Chondrocyte (in vitro differentiated cells): ENCODE measurements at regions not wholly inside any gene's neighbourhood (a gene's known extent, or its start where the extent isn't known, plus 50 kb on each side); places are given as distances from the start of the nearest gene placed in this dataset.

ENCODE experiments used
- DNase-seq: peaks from one replicate; pipeline ENCODE4 v3.0.0; 2021; ENCODE audit warnings: mixed read lengths, low spot score
- H3K27ac Mint-ChIP-seq: one replicate; pipeline ENCODE4 v1.8.0; 2021; ENCODE audit warnings: mild to moderate bottlenecking, moderate library complexity, mixed read lengths; ENCODE audit not compliant: unreplicated experiment
- H3K27me3 Mint-ChIP-seq: 2 replicates; pipeline ENCODE4 v1.8.0; 2021; ENCODE audit warnings: low read depth, mixed read lengths
- H3K36me3 Mint-ChIP-seq: 2 replicates; pipeline ENCODE4 v1.8.0; 2021; ENCODE audit warnings: low read depth, mixed read lengths
- H3K4me1 Mint-ChIP-seq: 2 replicates; pipeline ENCODE4 v1.8.0; 2021; ENCODE audit warnings: low read depth, mild to moderate bottlenecking, mixed read lengths
- H3K4me3 Mint-ChIP-seq: one replicate; pipeline ENCODE4 v1.8.0; 2021; ENCODE audit warnings: mild to moderate bottlenecking, moderate library complexity, mixed read lengths; ENCODE audit not compliant: unreplicated experiment
- H3K9me3 Mint-ChIP-seq: 2 replicates; pipeline ENCODE4 v1.8.0; 2021; ENCODE audit warnings: low read depth, mixed read lengths
- TF ChIP-seq, protein P1 (sequence below): fragments of 200-600 bp; sonication (generic); IDR thresholded peaks from 2 replicates; pipeline ENCODE4 v1.5.0; 2021; ENCODE audit warnings: antibody characterized with exemption, mild to moderate bottlenecking, moderate library complexity

DNA sequence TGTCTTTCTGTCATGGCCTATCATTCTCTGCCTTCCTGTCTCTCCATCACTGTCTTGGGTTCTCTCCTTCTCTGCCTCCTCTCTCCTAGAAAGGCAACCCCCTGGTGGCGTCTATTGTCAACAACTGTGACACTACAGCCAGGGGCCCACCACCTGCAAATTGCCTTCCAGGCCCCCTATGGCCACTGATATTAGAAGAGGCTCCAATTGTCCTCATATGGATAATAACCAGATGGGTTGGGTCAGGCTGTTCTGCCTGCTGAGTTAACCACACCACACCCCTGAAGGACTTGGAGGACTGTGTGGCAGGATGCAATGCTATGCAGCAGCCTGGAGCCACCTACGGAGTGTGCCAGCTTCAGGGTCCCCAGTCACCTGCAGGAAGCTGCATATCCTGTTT lies 665.0 kb downstream of the NTRK3 start:
- H3K4me1 Mint-ChIP-seq, result no peaks in the 10 kb centered on the region
- H3K27ac Mint-ChIP-seq, result no peak overlapping the region

DNA sequence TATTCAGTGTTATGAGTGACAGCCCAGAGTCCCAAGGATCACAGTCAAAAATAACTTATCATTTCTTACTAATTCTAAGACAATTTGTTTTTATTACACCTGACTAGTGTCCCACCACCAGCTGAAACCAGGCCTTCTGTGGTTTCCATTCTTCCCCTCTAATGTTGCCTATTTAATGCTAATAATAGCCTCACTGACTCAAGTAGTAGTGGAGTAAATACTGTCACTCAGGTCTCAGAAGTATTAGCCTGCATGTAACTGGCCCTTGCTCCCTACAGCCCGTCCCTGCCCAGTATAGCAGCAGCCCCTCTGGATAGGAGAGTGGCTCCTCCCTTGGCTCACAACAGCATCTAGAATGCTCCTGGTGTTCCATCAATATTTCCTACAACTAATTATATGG lies 665.5 kb downstream of the NTRK3 start:
- no peaks in the 10 kb centered on the region for H3K27me3 Mint-ChIP-seq
- no peak overlapping the region for H3K27ac Mint-ChIP-seq
- no peak overlapping the region for H3K4me3 Mint-ChIP-seq
- no peak for DNase-seq
- TF ChIP-seq, protein P1, sequence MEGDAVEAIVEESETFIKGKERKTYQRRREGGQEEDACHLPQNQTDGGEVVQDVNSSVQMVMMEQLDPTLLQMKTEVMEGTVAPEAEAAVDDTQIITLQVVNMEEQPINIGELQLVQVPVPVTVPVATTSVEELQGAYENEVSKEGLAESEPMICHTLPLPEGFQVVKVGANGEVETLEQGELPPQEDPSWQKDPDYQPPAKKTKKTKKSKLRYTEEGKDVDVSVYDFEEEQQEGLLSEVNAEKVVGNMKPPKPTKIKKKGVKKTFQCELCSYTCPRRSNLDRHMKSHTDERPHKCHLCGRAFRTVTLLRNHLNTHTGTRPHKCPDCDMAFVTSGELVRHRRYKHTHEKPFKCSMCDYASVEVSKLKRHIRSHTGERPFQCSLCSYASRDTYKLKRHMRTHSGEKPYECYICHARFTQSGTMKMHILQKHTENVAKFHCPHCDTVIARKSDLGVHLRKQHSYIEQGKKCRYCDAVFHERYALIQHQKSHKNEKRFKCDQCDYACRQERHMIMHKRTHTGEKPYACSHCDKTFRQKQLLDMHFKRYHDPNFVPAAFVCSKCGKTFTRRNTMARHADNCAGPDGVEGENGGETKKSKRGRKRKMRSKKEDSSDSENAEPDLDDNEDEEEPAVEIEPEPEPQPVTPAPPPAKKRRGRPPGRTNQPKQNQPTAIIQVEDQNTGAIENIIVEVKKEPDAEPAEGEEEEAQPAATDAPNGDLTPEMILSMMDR, result no peak
- H3K9me3 Mint-ChIP-seq, result peaks cover 5% of the 10 kb centered on the region
- no peaks in the 10 kb centered on the region for H3K36me3 Mint-ChIP-seq
- no peaks in the 10 kb centered on the region for H3K4me1 Mint-ChIP-seq

More for the DNA sequence above, 665.0 kb downstream of the NTRK3 start:
- no peak for DNase-seq
- no peak overlapping the region for H3K4me3 Mint-ChIP-seq
- H3K9me3 Mint-ChIP-seq, result peaks cover 5% of the 10 kb centered on the region
- TF ChIP-seq, protein P1, result no peak
- no peaks in the 10 kb centered on the region for H3K36me3 Mint-ChIP-seq
- no peaks in the 10 kb centered on the region for H3K27me3 Mint-ChIP-seq

DNA sequence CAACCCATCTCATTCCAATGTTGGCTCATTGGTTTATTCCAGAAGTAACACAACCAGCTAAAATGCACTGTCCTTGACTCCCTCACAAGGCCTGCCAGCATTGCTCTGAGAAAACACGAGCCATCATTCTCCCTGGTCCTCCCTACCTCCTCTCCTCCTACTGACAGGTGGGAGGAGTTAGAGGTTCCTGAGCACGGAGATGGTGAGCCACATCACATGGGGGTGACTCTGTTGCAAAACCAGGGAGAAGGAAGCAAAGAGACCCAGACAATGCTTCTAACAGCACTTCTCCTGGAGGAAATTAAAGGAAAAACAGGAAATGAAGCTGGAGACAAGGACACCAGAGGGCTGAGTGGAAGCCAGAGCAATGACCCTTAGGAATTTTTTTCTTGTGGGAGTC lies 667.4 kb downstream of the NTRK3 start:
- H3K36me3 Mint-ChIP-seq, result no peaks in the 10 kb centered on the region
- no peaks in the 10 kb centered on the region for H3K4me1 Mint-ChIP-seq
- TF ChIP-seq, protein P1, result no peak
- no peaks in the 10 kb centered on the region for H3K27me3 Mint-ChIP-seq
- H3K27ac Mint-ChIP-seq, result no peak overlapping the region
- peaks cover 5% of the 10 kb centered on the region for H3K9me3 Mint-ChIP-seq
- DNase-seq, result no peak
- no peak overlapping the region for H3K4me3 Mint-ChIP-seq

DNA sequence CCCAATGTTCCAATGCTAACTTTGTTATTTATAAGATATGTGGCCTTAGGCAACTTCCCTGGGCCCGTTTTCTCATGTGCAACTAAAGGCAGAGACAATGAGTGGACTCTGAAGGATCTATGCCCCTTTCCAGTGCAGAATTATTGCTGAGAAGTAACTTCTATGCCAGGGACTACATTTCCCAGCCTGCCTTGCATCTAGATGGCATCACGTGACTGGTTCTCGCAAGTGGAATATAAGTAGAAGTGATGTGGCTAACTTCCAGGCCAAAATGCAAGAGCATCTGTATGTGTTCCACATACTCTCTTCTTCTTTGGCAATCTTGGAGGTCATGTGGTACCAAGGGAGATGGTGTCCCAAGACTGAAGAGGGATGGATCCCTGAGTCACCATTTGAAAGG lies 674.4 kb downstream of the NTRK3 start:
- no peak overlapping the region for H3K4me3 Mint-ChIP-seq
- H3K9me3 Mint-ChIP-seq, result no peaks in the 10 kb centered on the region
- H3K27ac Mint-ChIP-seq, result no peak overlapping the region
- H3K27me3 Mint-ChIP-seq, result peaks cover 6% of the 10 kb centered on the region
- no peaks in the 10 kb centered on the region for H3K36me3 Mint-ChIP-seq
- TF ChIP-seq, protein P1, result no peak
- H3K4me1 Mint-ChIP-seq, result no peaks in the 10 kb centered on the region
- DNase-seq, result no peak

DNA sequence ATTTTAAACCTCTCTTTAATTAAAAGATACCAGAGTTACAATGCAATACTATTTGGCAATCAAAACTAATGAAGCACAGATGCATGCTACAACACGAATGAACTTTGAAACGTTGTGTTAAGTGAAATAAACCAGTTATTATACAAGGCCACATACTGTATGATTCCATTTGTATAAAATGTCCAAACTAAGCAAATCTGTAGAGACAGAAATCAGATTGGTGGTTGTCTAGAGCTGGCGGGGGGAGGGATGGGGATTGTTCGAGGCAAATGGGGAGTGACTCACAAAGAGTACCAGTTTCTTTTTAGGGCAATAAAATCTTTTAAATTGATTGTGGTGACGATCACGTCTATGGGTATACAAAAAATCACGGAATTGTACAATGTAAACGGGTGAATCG lies 677.0 kb downstream of the NTRK3 start:
- H3K36me3 Mint-ChIP-seq, result no peaks in the 10 kb centered on the region
- TF ChIP-seq, protein P1, result no peak
- H3K27me3 Mint-ChIP-seq, result peaks cover 10% of the 10 kb centered on the region
- H3K4me3 Mint-ChIP-seq, result no peak overlapping the region
- no peaks in the 10 kb centered on the region for H3K9me3 Mint-ChIP-seq
- H3K4me1 Mint-ChIP-seq, result no peaks in the 10 kb centered on the region
- no peak for DNase-seq
- no peak overlapping the region for H3K27ac Mint-ChIP-seq
